GM18520 (cell line): ENCODE measurements at regions not wholly inside any gene's neighbourhood (a gene's known extent, or its start where the extent isn't known, plus 50 kb on each side); places are given as distances from the start of the nearest gene placed in this dataset.

ENCODE experiments used
- ATAC-seq: cut with Tn5 transposase; IDR thresholded peaks from one replicate; pipeline ENCODE4 v1.9.1; 2021; ENCODE audit not compliant: unreplicated experiment

- ATAC-seq: no peak
Measured at GRCh38 chr12:22982635-22983034, 357.7 kb downstream of the ETNK1 start.

DNA sequence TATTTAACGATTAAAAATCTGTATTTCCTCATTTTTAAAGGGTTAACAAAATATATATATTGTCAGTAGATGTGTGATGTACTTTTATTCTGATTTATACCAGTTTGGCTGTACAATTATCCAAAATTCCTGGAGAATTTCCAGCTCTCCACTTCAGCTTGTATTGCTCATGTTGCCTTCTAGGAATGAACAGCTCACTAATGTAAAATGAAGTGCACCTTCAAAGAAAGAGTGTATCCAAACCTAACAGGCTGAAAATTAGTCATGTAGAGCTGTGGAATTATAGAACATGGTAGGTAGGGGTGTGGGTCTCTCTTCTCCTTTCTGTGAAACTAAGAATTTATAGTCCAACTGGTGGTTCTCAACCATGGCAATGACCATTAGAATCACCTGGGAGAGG lies 362.0 kb downstream of the ETNK1 start:
- no peak for ATAC-seq

DNA sequence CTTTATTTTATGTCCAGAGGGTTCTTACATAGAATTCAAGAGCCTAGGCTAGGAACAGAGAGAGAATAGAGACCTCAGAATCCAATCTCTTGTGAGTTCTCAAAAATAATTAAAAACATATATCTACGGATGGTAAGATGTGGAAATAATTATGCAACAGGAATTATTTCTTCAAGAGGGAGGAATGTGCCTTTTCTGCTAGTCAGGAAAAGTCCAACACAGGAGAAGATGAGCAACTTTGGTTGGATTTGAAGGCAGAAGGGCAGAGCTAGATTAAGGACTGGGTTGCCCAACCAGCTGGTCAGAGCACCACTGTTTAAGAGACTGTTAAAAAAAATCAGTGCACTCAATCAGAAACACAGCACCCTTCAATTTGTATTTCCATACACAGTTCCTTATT lies 365.5 kb downstream of the ETNK1 start:
- ATAC-seq: no peak

GRCh38 chr12:22991250-22991844 lies 366.4 kb downstream of the ETNK1 start:
- ATAC-seq: no peak

DNA sequence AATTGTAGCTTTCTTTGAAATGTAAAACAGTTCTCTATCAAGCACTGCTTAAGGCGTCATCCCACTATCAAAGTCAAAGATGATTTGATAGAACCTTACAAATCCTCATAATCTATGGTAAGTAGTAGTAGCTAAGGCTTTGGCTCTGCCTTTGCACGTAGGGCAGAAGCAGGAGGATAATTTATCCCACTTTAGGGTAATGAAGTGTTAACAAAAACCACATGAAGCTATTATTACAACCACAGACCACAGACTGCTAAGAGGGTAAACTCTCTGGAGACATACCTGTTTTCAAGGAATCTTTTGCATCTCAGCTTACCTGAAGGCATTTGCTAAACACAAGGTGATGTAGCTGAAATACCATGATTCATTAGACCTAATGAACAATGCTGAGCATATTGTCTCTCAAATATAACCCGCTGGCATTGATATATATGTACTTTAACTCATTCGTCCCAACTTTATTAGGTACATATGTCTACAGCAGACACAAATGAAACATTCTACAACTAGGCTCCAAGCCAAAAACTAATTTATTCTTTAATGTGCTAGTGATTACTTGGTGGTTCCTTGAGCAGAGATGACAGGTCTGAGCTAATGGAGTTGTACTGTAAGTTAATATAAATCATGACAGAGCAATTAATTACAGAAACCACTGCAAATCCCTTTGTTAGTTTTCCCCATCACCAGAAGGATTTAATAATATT lies 368.8 kb downstream of the ETNK1 start:
- ATAC-seq: no peak

DNA sequence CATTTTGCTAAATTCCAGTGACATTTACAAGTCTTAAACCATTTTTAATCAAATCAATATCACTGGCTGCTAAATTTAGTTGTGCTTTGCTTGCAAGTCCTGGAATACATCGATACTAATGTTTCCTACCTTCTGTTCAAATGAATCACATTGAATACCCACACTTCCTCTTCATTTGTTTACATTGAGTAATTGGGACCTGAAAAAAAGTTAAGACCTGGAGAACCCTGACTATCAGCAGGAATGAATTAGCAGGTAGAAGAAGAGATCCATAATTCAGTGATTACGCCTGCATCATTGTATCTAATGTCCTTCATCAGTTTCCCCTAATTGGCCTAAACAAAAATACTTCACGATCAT lies 369.3 kb downstream of the ETNK1 start:
- no peak for ATAC-seq

- ATAC-seq: no peak
Measured at GRCh38 chr12:23001487-23001886, 376.5 kb downstream of the ETNK1 start.

GRCh38 chr12:23002381-23002780 lies 377.4 kb downstream of the ETNK1 start:
- ATAC-seq: no peak

GRCh38 chr12:23004473-23005020 lies 379.6 kb downstream of the ETNK1 start:
- no peak for ATAC-seq

GRCh38 chr12:23005387-23005786 lies 380.4 kb downstream of the ETNK1 start:
- no peak for ATAC-seq

DNA sequence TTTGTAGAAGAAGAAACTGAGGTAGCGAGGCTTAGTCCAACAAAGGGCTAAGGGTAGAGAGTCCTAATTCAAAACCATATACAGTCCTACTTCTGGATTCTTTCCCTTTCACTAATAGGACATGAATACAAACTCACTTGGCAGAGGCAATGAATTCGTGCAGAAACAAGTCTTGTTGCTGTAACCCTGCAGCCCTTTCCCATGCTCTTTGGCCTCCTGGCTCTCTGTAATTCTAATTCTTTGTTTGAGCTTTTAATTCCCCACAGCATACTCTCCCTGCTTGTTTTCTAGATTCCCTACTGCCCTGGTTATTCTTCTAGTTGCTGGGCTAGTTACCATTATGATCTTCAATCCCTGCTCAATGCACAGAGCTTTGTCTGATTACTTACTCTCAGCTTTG lies 381.4 kb downstream of the ETNK1 start:
- no peak for ATAC-seq

DNA sequence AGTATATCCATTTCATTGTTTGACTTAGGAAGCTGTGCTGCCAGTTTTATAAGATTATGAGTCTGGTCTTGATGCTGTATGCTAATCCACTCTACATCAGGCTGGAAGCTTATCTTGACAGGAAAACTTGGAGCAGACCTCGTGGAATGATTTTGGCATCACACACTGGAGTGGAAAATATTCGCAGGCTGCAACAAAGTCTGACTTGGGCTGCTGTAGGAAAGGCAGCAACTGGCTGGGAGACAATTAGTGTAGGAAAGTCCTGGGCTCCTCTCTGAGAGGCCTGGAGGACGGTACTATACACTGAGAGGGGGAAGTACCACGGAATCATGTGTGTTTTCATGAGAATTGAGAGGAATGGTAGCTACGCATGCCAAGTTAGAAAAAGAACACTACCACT lies 383.7 kb downstream of the ETNK1 start:
- ATAC-seq: no peak

- ATAC-seq: no peak
Measured at GRCh38 chr12:23014749-23015148, 389.8 kb downstream of the ETNK1 start.

DNA sequence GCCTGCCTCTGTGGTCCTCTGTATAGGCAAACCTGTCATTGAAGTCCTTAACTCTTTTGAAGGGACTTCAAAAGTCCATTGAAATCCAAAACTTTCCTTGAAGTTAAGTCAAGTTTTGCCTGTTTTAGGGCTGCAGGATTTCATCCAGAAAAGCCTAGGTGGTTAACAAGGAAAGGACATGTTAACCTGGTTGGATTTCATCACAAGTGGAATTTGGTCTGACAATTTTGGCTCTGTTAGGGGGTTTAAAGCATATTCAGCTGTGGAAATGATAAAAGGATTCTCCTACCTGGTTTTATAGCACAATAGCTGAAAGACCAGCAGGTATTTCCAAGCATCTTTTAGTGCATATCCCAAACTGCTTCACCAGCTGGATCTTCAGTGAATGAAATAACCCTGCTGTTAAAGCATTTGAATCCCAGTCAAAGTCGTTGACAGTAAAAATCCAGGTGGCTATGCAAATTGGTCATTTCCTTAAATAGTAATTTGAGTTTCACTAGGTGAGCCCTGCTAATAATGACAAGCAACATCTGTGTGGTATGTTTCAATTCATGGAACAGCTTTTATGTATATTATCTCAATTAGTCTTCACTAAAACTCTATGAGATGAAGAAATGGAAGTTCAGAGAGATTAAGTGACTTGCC lies 400.5 kb downstream of the ETNK1 start:
- no peak for ATAC-seq

DNA sequence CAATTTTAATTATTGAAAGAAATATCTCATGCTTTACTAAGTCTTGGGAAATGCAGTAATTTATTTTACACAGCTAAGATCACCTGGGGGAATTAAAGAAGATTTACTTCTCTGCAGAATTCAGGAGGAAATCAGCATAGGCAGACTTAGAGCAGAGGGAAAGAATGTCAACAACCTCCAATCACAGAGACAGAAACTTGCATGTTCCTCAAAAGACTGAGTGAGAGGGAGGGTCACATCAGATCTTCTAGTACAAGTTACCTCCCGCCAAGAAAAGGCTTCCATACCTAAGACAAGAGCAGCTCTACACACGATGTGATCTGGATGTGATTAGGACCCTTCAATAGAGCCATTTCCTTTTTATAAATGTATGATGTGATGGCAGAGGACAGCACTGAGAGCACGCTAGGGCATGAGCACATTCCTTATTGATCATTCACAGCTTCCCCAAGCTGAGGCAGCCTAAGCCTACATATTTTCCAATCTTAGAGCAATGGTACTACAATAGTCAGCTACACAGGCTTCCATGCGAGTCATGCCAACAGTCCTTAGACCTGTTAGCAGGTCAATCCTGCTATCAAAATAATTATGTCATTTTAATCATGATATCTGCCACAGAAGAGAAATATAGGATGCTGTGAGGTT lies 403.3 kb downstream of the ETNK1 start:
- ATAC-seq: no peak

- no peak for ATAC-seq
Measured at GRCh38 chr12:23029185-23029584, 404.2 kb downstream of the ETNK1 start.

DNA sequence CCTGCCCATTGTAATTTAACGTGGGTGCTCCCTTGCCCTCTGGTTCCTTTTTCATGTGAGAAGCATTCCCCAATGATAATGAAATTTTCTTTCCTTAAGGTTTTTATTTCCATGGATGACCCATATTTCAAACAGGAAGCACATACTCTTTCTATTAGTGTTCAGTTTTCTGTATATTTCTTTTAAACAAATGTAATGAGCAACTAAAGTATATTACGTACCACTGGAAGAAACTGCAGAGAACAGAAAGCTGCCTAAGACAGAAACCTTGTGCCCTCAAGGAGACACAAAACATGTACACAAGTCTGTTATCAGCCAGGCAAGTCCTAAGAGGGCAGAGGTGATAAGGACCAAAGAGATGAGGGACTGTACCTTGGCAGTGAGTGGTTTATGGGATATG lies 414.9 kb downstream of the ETNK1 start:
- no peak for ATAC-seq

DNA sequence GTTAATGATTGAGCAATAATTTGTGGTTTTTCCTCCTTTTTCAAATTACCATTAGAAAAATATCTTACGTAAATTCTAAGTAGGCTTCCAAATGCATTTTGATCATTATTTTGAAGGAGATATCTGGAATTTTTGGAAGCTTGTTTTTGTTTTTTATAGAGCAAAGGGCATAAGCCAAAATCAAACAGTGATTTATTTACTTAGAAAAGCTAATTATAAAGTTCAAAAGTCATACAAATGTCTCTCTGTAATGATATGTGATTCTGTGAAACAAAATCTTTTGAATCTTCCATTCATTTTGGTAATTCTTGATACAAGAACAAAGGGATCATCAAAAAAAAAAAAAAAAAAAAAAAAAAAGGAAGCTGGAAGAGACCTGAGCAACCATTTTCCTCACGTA lies 416.8 kb downstream of the ETNK1 start:
- ATAC-seq: no peak

DNA sequence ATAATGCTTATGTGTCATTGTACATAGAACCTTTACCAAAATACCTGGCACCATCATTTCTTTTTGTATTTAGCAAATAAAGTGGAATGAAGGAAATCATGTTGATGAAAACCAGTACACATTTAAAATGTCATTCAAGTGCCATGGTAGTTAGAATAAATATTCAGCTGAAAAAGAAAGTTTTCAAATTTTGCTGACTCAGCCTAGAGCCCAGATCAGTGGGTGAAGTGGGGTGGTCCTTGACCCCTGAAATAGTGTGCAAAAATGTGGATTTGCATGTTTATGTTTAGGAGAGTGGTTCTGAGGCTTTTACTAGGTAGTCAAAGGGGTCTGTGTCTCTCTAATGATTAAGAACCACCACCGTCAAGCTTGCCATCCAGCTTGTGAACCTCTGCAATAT lies 418.7 kb downstream of the ETNK1 start:
- no peak for ATAC-seq

DNA sequence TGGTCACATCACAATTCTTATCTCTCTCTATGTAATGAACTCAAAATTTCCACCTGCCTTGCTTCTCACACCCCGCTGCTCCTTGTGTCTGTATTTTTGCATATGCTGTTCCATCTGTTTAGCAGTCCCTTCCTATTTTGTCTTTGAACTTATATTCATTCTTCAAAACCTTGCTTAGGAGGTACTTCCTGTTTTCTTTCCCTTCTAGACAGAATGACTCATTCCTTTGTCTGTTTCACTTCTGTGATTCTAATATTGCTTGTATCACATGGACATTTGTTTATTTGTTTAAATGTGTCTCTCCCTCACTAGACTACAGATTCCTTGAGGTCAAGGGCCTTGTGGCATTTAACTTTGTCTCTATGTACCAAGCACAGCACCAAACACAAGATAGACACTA lies 424.2 kb downstream of the ETNK1 start:
- peak; percentile 71 for ATAC-seq

GRCh38 chr12:23055004-23055403 lies 430.0 kb downstream of the ETNK1 start:
- no peak for ATAC-seq

DNA sequence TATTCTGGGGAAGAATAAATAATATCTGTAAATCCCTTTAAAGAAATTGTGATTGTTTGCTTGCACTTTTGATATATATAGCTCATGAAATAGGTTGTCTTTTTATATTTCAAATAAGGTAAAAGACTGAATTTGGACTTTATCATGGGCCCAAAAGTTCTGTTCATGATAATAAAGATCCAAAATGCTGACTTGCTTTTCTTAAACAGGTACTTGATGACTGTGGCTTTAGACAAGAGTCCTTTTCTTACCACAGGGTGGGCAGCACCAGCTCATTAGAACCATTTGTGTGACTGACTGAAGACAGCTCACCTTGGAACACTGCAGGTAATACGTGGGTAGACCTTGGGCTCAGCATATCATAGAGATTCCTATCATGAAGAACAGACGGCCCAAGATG lies 432.6 kb downstream of the ETNK1 start:
- ATAC-seq: no peak
